Right ventricle myocardium superior (tissue), 1 donor: ENCODE measurements at regions not wholly inside any gene's neighbourhood (a gene's known extent, or its start where the extent isn't known, plus 50 kb on each side); places are given as distances from the start of the nearest gene placed in this dataset.

Experiments used
- ATAC-seq: fragments of 200-7000 bp; cut with Tn5 transposase; one replicate; pipeline ENCODE4 v1.9.1; 2020; ENCODE audit warnings: mild to moderate bottlenecking; ENCODE audit not compliant: poor library complexity
- DNase-seq: peaks from one replicate; pipeline ENCODE4 v3.0.0-alpha.2; 2020
- intact Hi-C: fragments of 100-400 bp; cut with DNase I; formaldehyde crosslinking; loops from one replicate; pipeline ENCODE4 v1.11.2; 2022
- donor health status: DM: no; HTN: yes; CAD: no; lungs with severe emphysema.

DNA sequence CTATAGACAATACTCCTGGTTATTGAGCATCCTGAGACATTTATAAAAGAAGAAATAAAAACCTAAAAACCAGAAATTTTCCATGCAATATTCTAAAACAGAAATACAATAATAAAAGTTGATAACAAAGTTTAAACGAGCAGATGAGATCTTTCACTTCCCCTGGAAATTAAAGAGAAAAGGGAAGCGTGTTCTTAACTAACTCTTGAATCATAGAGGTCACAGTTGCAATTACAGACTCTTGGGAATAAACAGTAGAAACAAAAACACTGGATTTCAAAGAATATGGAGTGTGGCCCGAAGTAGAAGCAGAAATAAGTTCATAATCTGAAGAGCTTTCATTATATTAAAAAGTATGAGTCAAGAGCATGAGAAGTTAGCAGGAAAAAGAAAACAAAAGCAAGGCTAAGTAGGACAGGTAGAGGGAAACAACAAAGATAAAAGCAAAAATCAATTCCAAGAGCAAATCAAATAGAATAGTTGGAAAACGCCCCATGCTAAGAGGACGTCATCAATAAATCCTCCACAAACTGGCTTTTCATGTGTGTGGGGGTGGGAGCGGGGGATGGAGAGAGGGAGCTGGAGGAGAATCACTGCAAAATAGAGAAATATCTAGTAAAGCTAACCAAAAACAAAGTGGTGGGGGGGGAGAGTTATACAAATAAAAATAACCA lies 55.2 kb upstream of the C10orf71 start:
- ATAC-seq, result no peak
- intact Hi-C loops, result no loop called here

GRCh38 chr10:49243139-49243538 lies 54.9 kb upstream of the TMEM273 start:
- ATAC-seq (no peak), DNase-seq (no peak)
- intact Hi-C loops, result no loop called here

More for the DNA sequence above, 55.2 kb upstream of the C10orf71 start:
- DNase-seq, result no peak

GRCh38 chr10:49242604-49243003 lies 54.4 kb upstream of the TMEM273 start:
- intact Hi-C loops, result no loop called here
- ATAC-seq, result peak; percentile 93
- DNase-seq, result peak; percentile 80

DNA sequence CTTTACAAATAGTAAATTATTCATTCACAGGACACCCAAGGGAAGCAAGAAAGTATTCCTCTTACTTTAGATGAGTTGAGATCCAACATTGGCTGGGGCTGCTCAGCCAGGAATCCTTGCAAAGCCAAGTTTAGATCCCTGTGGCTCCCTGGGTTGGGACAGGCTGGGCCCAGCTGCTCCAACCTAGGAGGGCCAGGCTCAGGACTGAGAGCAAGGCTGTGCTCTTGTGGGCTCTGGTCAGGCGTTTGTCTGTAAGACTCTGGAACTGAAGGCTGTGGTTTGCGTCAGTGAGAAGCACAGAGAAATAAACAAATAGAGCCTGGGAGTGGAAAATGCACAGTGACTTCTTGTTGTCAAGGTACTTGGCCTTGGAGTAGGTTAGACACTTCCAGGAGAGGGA lies 53.2 kb upstream of the TMEM273 start:
- DNase-seq (peak; percentile 59), ATAC-seq (peak; percentile 64)
- intact Hi-C loops, result no loop called here

GRCh38 chr10:49240946-49241345 lies 52.8 kb upstream of the TMEM273 start:
- ATAC-seq, result peak; percentile 7
- intact Hi-C loops, result no loop called here
- no peak for DNase-seq
